HCT116 (cell line): ENCODE measurements at regions not wholly inside any gene's neighbourhood (a gene's known extent, or its start where the extent isn't known, plus 50 kb on each side); places are given as distances from the start of the nearest gene placed in this dataset.

Experiments
- ELF1 ChIP-seq: IDR thresholded peaks from 2 replicates; pipeline ENCODE4 v1.6.1; 2012; ENCODE audit warnings: low read depth, borderline replicate concordance
- EZH2 ChIP-seq: fragments of 200-600 bp; sonication (generic); IDR thresholded peaks from 2 replicates; pipeline ENCODE4 v1.6.1; 2017; ENCODE audit warnings: antibody characterized with exemption, mixed run types
- POLR2A ChIP-seq: IDR thresholded peaks from 2 replicates; pipeline ENCODE4 v1.7.0; 2011; ENCODE audit warnings: borderline replicate concordance; ENCODE audit not compliant: insufficient read depth, insufficient read length; ENCODE audit errors: extremely low read depth
- POLR2AphosphoS5 ChIP-seq: IDR thresholded peaks from 2 replicates; pipeline ENCODE4 v1.6.1; 2011; ENCODE audit warnings: mild to moderate bottlenecking, low read depth, low read length, moderate library complexity
- SIN3A ChIP-seq: IDR thresholded peaks from 2 replicates; pipeline ENCODE4 v1.6.1; 2012; ENCODE audit warnings: low read depth
- TCF7L2 ChIP-seq: IDR thresholded peaks from 2 replicates; pipeline ENCODE4 v1.7.0; 2011; ENCODE audit warnings: borderline replicate concordance, inconsistent platforms; ENCODE audit not compliant: insufficient read depth, insufficient read length; ENCODE audit errors: extremely low read depth
- YY1 ChIP-seq: IDR thresholded peaks from 2 replicates; pipeline ENCODE4 v1.6.1; 2011; ENCODE audit warnings: low read length, low read depth, moderate library complexity, mild to moderate bottlenecking; ENCODE audit not compliant: insufficient replicate concordance; ENCODE audit errors: extremely low read depth
- ZFX ChIP-seq: fragments of 450-650 bp; IDR thresholded peaks from 2 replicates; pipeline ENCODE4 v1.6.1; 2017
- TF ChIP-seq, protein P1 (sequence below), 3 experiments: fragments of 200-600 bp in 1 of 3; sonication (generic) in 1 of 3; IDR thresholded peaks in 2 of 3; conservative IDR thresholded peaks in 1 of 3; 2 replicates each; pipeline ENCODE4 v1.5.1; 2012 to 2017; ENCODE audit warnings: low read depth in 2 of 3, low read length in 2 of 3, antibody characterized with exemption in 1 of 3, borderline replicate concordance in 1 of 3, control low read depth in 1 of 3, mild to moderate bottlenecking in 1 of 3, mixed read lengths in 1 of 3, mixed run types in 1 of 3, moderate library complexity in 1 of 3; ENCODE audit not compliant: insufficient read depth in 1 of 3
- TF ChIP-seq, protein P2 (sequence below): IDR thresholded peaks from 2 replicates; pipeline ENCODE4 v1.6.1; 2012
- TF ChIP-seq, protein P3 (sequence below): IDR thresholded peaks from 2 replicates; pipeline ENCODE4 v1.6.1; 2011; ENCODE audit warnings: mild to moderate bottlenecking, low read length, moderate library complexity; ENCODE audit not compliant: insufficient replicate concordance; ENCODE audit errors: extremely low read depth
- TF ChIP-seq, protein P4 (sequence below): IDR thresholded peaks from 2 replicates; pipeline ENCODE4 v1.6.1; 2012; ENCODE audit warnings: low read depth

DNA sequence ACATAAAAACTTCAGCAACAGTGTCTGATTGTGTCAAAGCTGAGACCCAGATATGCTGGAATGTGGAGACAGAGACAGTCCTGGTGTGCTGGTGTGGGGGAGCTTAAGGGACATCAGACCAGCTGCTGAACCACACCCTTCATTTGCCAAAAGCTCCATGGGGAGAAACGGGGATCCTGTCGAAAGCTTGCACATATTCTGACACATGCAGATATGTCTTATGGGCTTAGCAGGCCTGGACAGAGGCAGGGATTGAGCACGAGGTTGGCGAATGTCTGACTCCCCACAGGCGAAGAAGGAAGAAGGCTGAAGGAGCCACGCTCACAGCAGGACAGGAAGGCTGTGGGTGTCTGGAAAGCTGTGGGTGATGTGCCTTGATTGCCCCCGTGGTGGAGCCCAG is 72.1 kb upstream of the ACSL1 start:
- TF ChIP-seq POLR2A (no peak), SIN3A (no peak), ELF1 (no peak), TCF7L2 (no peak), EZH2 (no peak), YY1 (no peak), ZFX (no peak), POLR2AphosphoS5 (no peak)
- TF ChIP-seq, protein P1, sequence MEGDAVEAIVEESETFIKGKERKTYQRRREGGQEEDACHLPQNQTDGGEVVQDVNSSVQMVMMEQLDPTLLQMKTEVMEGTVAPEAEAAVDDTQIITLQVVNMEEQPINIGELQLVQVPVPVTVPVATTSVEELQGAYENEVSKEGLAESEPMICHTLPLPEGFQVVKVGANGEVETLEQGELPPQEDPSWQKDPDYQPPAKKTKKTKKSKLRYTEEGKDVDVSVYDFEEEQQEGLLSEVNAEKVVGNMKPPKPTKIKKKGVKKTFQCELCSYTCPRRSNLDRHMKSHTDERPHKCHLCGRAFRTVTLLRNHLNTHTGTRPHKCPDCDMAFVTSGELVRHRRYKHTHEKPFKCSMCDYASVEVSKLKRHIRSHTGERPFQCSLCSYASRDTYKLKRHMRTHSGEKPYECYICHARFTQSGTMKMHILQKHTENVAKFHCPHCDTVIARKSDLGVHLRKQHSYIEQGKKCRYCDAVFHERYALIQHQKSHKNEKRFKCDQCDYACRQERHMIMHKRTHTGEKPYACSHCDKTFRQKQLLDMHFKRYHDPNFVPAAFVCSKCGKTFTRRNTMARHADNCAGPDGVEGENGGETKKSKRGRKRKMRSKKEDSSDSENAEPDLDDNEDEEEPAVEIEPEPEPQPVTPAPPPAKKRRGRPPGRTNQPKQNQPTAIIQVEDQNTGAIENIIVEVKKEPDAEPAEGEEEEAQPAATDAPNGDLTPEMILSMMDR (IDR thresholded peaks at IDR 0.05 in 2 of 3, conservative IDR thresholded peaks at IDR 0.05 in 1 of 3; ENCODE audit: borderline replicate concordance in 1 of 3, insufficient read depth in 1 of 3, low read depth in 2 of 3, low read length in 2 of 3): no peak
- TF ChIP-seq, protein P2, sequence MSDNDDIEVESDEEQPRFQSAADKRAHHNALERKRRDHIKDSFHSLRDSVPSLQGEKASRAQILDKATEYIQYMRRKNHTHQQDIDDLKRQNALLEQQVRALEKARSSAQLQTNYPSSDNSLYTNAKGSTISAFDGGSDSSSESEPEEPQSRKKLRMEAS: no peak
- TF ChIP-seq, protein P3, sequence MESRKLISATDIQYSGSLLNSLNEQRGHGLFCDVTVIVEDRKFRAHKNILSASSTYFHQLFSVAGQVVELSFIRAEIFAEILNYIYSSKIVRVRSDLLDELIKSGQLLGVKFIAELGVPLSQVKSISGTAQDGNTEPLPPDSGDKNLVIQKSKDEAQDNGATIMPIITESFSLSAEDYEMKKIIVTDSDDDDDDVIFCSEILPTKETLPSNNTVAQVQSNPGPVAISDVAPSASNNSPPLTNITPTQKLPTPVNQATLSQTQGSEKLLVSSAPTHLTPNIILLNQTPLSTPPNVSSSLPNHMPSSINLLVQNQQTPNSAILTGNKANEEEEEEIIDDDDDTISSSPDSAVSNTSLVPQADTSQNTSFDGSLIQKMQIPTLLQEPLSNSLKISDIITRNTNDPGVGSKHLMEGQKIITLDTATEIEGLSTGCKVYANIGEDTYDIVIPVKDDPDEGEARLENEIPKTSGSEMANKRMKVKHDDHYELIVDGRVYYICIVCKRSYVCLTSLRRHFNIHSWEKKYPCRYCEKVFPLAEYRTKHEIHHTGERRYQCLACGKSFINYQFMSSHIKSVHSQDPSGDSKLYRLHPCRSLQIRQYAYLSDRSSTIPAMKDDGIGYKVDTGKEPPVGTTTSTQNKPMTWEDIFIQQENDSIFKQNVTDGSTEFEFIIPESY: no peak
- TF ChIP-seq, protein P4, sequence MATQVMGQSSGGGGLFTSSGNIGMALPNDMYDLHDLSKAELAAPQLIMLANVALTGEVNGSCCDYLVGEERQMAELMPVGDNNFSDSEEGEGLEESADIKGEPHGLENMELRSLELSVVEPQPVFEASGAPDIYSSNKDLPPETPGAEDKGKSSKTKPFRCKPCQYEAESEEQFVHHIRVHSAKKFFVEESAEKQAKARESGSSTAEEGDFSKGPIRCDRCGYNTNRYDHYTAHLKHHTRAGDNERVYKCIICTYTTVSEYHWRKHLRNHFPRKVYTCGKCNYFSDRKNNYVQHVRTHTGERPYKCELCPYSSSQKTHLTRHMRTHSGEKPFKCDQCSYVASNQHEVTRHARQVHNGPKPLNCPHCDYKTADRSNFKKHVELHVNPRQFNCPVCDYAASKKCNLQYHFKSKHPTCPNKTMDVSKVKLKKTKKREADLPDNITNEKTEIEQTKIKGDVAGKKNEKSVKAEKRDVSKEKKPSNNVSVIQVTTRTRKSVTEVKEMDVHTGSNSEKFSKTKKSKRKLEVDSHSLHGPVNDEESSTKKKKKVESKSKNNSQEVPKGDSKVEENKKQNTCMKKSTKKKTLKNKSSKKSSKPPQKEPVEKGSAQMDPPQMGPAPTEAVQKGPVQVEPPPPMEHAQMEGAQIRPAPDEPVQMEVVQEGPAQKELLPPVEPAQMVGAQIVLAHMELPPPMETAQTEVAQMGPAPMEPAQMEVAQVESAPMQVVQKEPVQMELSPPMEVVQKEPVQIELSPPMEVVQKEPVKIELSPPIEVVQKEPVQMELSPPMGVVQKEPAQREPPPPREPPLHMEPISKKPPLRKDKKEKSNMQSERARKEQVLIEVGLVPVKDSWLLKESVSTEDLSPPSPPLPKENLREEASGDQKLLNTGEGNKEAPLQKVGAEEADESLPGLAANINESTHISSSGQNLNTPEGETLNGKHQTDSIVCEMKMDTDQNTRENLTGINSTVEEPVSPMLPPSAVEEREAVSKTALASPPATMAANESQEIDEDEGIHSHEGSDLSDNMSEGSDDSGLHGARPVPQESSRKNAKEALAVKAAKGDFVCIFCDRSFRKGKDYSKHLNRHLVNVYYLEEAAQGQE: no peak
